Mucosa of rectum (tissue), 2 donors: ENCODE measurements at regions not wholly inside any gene's neighbourhood (a gene's known extent, or its start where the extent isn't known, plus 50 kb on each side); places are given as distances from the start of the nearest gene placed in this dataset.

Experiments used
- H3K27ac ChIP-seq, 2 donors: one replicate each; pipeline ENCODE4 v1.7.0; 2013; ENCODE audit warnings: inconsistent platforms in 2 of 2, low read depth in 2 of 2, low read length in 2 of 2
- H3K27me3 ChIP-seq, 2 donors: one replicate each; pipeline ENCODE4 v1.7.0; 2013; ENCODE audit warnings: low read length in 2 of 2; ENCODE audit not compliant: control insufficient read depth in 2 of 2, insufficient read depth in 2 of 2
- H3K36me3 ChIP-seq, 2 donors: one replicate each; pipeline ENCODE4 v1.7.0; 2013; ENCODE audit warnings: low read length in 2 of 2; ENCODE audit not compliant: control insufficient read depth in 2 of 2, insufficient read depth in 2 of 2
- H3K4me1 ChIP-seq, 2 donors: one replicate each; pipeline ENCODE4 v1.7.0; 2013; ENCODE audit warnings: low read length in 2 of 2, mild to moderate bottlenecking in 1 of 2; ENCODE audit not compliant: control insufficient read depth in 2 of 2, insufficient read depth in 2 of 2
- H3K4me3 ChIP-seq, 2 donors: one replicate each; pipeline ENCODE4 v1.7.0; 2013; ENCODE audit warnings: low read length in 2 of 2
- H3K9ac ChIP-seq, 2 donors: one replicate each; pipeline ENCODE4 v1.7.0; 2013; ENCODE audit warnings: low read length in 2 of 2, low read depth in 1 of 2, mild to moderate bottlenecking in 1 of 2
- H3K9me3 ChIP-seq, 2 donors: one replicate each; pipeline ENCODE4 v1.7.0; 2013; ENCODE audit warnings: low read length in 2 of 2; ENCODE audit not compliant: control insufficient read depth in 2 of 2
- donor health status: healthy.
- donor health status: Normal muscosa, but diverticular disease.

DNA sequence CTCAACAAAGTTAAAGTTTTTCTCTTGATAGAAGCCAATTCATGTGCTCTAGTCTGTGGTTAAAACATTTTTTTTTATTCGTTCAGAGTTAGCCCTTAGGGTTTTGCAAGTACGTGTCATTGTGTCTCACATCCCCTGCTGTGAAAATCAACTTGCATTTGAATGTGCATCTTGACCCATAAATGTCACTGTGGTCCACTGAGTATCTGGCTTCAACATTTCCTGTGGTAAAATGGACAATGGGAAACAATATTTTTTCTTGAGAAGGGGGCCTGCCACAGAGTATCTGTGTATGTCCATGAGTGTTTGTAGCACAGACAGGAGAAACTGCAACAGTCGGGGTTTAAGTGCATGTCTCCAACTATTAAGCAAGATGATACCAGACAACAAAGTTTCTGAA is 554.8 kb upstream of the TENM3 start:
- no peaks in the 10 kb centered on the region for H3K4me1 ChIP-seq
- no peaks in the 10 kb centered on the region for H3K27me3 ChIP-seq
- no peaks in the 10 kb centered on the region for H3K36me3 ChIP-seq
- no peaks in the 10 kb centered on the region for H3K9me3 ChIP-seq
- H3K9ac ChIP-seq: no peak overlapping the region
- no peak overlapping the region for H3K4me3 ChIP-seq
- no peak overlapping the region for H3K27ac ChIP-seq

DNA sequence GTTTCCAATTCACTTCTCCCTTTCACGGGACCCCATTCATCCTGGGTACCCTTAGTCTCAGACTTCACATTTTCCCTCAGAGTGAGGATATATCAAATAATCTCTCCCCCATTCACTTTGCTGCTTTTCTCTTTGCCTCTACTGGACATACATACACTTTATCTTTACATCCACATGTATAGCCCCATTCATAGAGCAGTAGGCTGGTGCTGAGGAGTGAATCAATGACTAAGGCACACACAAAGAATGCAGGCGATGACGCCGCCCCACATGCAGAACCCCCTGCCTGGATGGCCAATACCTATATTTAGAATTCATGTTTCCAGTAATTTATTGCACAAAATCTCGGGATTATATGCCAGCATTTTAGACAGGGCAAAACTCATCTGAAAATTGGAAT is 554.3 kb upstream of the TENM3 start:
- H3K27ac ChIP-seq: no peak overlapping the region
- H3K4me1 ChIP-seq: no peaks in the 10 kb centered on the region
- no peaks in the 10 kb centered on the region for H3K27me3 ChIP-seq

DNA sequence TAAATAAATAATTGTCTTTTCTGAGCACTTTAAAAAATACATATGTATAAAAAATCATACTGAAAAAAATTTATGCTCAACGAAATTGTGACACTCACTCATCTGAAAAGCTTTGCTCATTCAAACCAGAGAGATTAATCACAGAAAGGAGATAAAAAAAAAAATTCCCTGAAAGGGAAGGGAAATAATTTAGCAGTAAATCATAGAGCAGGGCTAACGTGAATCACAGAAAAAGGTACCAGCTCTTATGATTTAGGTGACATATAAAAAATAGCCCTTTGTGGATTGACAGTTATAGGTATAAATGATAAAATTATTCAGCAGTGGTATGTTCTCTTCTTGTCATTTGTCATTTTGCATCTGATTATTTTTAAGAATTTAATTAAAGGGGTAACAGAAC is 552.7 kb upstream of the TENM3 start:
- H3K4me3 ChIP-seq: no peak overlapping the region
- H3K27me3 ChIP-seq: no peaks in the 10 kb centered on the region
- no peaks in the 10 kb centered on the region for H3K9me3 ChIP-seq
- no peak overlapping the region for H3K27ac ChIP-seq
- H3K9ac ChIP-seq: no peak overlapping the region
- no peaks in the 10 kb centered on the region for H3K36me3 ChIP-seq
- H3K4me1 ChIP-seq: no peaks in the 10 kb centered on the region

More for the DNA sequence above, 554.3 kb upstream of the TENM3 start:
- H3K9me3 ChIP-seq: no peaks in the 10 kb centered on the region
- no peak overlapping the region for H3K9ac ChIP-seq
- H3K4me3 ChIP-seq: no peak overlapping the region
- H3K36me3 ChIP-seq: no peaks in the 10 kb centered on the region

DNA sequence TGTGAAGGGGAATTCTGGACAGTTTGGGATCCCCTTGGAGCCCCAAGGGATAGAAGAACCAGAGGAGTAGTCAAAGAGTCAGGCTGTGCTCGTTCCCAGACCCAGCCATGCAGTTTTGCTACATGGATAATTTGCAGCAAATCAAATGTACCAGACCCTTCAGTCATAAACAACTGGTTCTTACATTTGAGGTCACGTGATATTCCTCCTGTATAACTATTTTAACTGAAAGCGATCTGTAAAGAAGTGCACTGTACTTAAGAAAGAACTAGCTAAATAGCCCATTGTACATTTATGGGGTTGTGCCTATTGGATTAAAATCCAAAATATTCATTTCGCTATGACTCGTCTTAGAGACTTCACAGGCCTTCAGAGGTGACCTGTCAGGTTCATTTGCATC is 550.2 kb upstream of the TENM3 start:
- no peak overlapping the region for H3K9ac ChIP-seq

DNA sequence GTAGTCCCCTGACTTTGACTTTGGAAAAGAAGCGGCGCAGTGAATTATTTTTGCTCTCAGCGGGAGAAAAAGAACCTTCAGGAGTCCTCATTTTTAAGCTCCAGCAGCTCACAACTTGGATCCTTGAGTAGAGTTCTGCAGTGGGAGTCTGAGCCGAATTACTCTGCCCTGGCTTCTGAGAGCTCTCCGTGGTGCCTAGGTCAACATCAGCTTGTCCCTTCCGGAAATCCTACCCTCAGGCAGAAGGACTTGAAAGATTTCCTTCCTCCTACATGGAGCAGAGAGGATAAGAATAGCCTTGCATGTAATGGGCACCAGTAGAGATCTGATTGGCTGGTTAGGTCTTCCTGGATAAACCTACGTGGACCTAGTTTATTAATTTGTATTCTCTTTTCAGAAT is 549.7 kb upstream of the TENM3 start:
- no peaks in the 10 kb centered on the region for H3K36me3 ChIP-seq
- no peak overlapping the region for H3K9ac ChIP-seq
- H3K27me3 ChIP-seq: no peaks in the 10 kb centered on the region

More for the DNA sequence above, 550.2 kb upstream of the TENM3 start:
- Histone ChIP-seq H3K27me3 (no peaks in the 10 kb centered on the region), H3K9me3 (no peaks in the 10 kb centered on the region), H3K4me1 (no peaks in the 10 kb centered on the region), H3K27ac (no peak overlapping the region), H3K4me3 (no peak overlapping the region), H3K36me3 (no peaks in the 10 kb centered on the region)

DNA sequence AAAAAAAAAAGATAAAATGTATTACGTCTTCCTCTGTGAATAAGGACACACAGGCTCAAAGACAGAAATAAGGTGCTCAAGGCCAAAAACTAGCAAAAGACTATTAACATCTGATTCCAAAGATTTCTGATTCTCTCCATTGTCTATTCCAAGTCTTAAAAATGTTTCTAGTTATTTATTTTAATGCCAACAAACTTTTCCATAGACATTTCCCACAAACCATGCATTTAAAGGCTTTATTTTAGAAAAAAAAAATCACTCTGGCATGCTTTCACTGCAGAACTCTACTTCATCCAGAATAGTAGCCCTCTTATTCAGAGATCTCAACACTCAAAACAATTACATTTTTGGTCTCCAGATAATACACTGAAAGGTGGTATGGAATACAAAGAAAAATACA is 545.0 kb upstream of the TENM3 start:
- no peaks in the 10 kb centered on the region for H3K9me3 ChIP-seq
- no peak overlapping the region for H3K4me3 ChIP-seq
- no peaks in the 10 kb centered on the region for H3K4me1 ChIP-seq
- H3K27ac ChIP-seq: no peak overlapping the region
- no peak overlapping the region for H3K9ac ChIP-seq
- H3K27me3 ChIP-seq: no peaks in the 10 kb centered on the region
- H3K36me3 ChIP-seq: no peaks in the 10 kb centered on the region

More for the DNA sequence above, 549.7 kb upstream of the TENM3 start:
- Histone ChIP-seq H3K9me3 (no peaks in the 10 kb centered on the region), H3K4me3 (no peak overlapping the region), H3K27ac (no peak overlapping the region), H3K4me1 (no peaks in the 10 kb centered on the region)

DNA sequence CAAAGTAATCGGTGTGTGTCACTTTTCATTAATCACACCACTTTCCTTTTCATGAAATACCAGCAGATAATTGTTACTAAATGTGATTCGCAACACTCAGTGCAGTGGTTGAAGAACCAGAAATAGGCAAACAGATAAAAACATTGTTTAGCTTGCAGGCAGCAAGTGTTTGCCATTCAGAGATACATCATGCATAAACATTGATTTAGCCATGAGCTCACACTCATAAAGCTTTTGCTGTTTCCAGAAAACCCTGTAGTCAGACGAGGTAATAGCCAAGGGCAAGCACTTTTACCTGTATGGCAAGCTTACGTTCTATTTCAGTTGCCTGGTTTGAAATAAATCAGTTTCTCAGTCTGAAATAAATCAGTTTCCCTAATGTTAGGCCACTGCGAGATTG is 542.0 kb upstream of the TENM3 start:
- no peaks in the 10 kb centered on the region for H3K27me3 ChIP-seq
- H3K9me3 ChIP-seq: no peaks in the 10 kb centered on the region
- no peaks in the 10 kb centered on the region for H3K4me1 ChIP-seq
- no peaks in the 10 kb centered on the region for H3K36me3 ChIP-seq
- no peak overlapping the region for H3K9ac ChIP-seq
- H3K4me3 ChIP-seq: no peak overlapping the region
- no peak overlapping the region for H3K27ac ChIP-seq

DNA sequence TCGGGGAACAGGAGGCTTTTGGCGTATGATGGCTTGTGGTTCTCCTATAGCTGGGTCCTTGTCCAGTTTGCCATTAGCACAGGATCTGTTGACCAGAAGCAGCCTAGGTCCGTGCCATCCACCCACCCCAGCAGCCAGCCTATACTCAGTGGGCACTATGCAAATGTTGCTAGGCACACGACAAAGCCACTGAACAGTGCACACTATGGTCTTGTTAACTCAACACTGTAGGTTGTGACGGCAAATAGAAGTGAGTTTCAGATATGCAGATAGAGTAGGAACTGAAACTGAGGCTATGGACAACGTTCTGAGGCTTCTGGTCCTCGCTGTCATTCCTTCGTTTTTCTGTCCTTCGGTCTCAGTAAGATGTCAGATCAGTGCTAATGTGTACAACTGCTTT is 541.3 kb upstream of the TENM3 start:
- H3K9me3 ChIP-seq: no peaks in the 10 kb centered on the region
- H3K4me1 ChIP-seq: no peaks in the 10 kb centered on the region
- H3K9ac ChIP-seq: no peak overlapping the region
- H3K27ac ChIP-seq: no peak overlapping the region
- no peak overlapping the region for H3K4me3 ChIP-seq
- no peaks in the 10 kb centered on the region for H3K36me3 ChIP-seq
- no peaks in the 10 kb centered on the region for H3K27me3 ChIP-seq

DNA sequence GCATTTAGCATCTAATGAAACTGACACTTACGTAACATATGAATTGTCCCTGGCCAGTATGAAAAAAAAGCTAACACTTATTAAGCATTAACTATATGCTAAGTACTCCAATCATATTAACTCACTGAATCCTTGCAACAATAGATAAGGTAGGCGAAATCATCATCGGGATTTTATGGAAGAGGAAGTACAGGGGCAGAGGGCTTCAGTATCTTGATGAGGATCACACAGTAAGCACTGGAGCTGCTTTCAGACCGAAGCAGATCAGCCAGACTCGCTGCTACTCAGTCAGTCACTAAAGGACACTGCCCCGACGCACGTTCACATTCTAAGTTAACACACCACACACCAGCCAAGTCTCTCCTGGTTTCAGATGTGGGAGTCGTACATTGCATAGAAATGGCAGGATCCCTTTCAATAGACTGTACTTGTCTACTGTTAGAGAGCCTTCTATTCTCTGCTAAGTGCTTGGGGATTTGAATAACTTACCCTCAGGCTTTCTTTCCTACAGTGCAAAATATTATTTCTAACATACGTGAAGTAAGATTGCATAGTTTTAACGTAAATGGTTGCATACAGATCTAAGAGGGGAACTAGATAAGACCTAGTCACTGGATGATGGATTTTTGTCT is 540.2 kb upstream of the TENM3 start:
- Histone ChIP-seq H3K9ac (no peak overlapping the region), H3K27ac (no peak overlapping the region), H3K4me1 (no peaks in the 10 kb centered on the region), H3K36me3 (no peaks in the 10 kb centered on the region), H3K9me3 (no peaks in the 10 kb centered on the region), H3K4me3 (no peak overlapping the region), H3K27me3 (no peaks in the 10 kb centered on the region)

DNA sequence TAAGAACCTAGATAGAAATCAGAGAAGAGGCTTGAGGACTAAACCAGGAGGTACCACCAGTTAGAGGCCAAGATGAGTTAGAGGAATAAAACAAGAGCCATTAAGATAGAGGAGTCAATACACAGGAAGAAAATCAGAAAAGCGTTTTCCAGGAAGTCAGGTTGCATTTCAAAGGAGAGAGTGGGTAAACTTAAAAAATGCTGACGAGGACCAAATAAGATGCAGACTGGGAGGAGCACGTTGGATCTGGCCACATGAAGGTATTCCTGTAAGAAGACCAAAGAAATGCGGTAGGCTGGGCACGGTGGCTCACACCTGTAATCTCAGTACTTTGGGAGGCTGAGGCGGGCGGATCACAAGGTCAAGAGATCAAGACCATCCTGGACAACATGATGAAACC is 533.1 kb upstream of the TENM3 start:
- no peaks in the 10 kb centered on the region for H3K36me3 ChIP-seq
- H3K9ac ChIP-seq: no peak overlapping the region
- H3K4me1 ChIP-seq: no peaks in the 10 kb centered on the region
- H3K27me3 ChIP-seq: no peaks in the 10 kb centered on the region
- no peak overlapping the region for H3K27ac ChIP-seq
- H3K9me3 ChIP-seq: no peaks in the 10 kb centered on the region
- H3K4me3 ChIP-seq: no peak overlapping the region

DNA sequence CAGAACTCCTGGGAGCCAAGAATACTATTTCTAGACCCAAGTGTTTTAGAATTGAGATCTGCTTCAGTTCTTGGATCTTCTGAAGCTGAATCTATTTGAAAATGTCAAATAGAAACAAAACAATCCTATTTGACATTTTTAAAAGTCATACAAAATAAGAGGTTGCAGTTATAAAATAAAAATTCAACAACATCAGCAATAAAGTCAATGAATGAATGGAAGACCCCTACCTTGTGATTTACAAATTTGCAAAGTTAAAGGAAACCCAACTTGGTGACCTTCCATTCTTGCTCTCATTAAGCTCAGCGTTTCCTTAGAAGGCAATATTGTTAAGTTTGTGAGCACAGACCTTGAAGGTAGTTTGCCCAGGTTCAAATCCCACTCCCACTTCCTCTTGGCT is 531.8 kb upstream of the TENM3 start:
- Histone ChIP-seq H3K27ac (no peak overlapping the region), H3K9me3 (no peaks in the 10 kb centered on the region), H3K9ac (no peak overlapping the region)

More for the DNA sequence above, 531.8 kb upstream of the TENM3 start:
- H3K4me1 ChIP-seq: no peaks in the 10 kb centered on the region
- H3K4me3 ChIP-seq: no peak overlapping the region
- H3K36me3 ChIP-seq: no peaks in the 10 kb centered on the region
- no peaks in the 10 kb centered on the region for H3K27me3 ChIP-seq
